ENCODE measurements at regions not wholly inside any gene's neighbourhood (a gene's known extent, or its start where the extent isn't known, plus 50 kb on each side); places are given as distances from the start of the nearest gene placed in this dataset.

GRCh38 chr9:129430940-129431643 lies 189.8 kb downstream of the C9orf50 start (continued):
- TF ChIP-seq ZNF18 (tag by site-specific recombination; IDR thresholded peaks at IDR 0.05): no peak
- no peak for TF ChIP-seq ZNF561 (tag by site-specific recombination; IDR thresholded peaks at IDR 0.05; ENCODE audit: borderline replicate concordance)
- TF ChIP-seq ZNF768 (tag by site-specific recombination; IDR thresholded peaks at IDR 0.05): no peak
- TF ChIP-seq, protein P1, sequence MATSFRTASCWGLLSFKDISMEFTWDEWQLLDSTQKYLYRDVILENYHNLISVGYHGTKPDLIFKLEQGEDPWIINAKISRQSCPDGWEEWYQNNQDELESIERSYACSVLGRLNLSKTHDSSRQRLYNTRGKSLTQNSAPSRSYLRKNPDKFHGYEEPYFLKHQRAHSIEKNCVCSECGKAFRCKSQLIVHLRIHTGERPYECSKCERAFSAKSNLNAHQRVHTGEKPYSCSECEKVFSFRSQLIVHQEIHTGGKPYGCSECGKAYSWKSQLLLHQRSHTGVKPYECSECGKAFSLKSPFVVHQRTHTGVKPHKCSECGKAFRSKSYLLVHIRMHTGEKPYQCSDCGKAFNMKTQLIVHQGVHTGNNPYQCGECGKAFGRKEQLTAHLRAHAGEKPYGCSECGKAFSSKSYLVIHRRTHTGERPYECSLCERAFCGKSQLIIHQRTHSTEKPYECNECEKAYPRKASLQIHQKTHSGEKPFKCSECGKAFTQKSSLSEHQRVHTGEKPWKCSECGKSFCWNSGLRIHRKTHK (tag by site-specific recombination; IDR thresholded peaks at IDR 0.05): no peak
- TF ChIP-seq ZNF518A (tag by site-specific recombination; conservative IDR thresholded peaks at IDR 0.05; ENCODE audit: low read depth): no peak
- no peak for TF ChIP-seq TCF7L2 (IDR thresholded peaks at IDR 0.05; ENCODE audit: borderline replicate concordance, low read depth, low read length)
- no peak for TF ChIP-seq ZNF623 (tag by site-specific recombination; IDR thresholded peaks at IDR 0.05)

DNA sequence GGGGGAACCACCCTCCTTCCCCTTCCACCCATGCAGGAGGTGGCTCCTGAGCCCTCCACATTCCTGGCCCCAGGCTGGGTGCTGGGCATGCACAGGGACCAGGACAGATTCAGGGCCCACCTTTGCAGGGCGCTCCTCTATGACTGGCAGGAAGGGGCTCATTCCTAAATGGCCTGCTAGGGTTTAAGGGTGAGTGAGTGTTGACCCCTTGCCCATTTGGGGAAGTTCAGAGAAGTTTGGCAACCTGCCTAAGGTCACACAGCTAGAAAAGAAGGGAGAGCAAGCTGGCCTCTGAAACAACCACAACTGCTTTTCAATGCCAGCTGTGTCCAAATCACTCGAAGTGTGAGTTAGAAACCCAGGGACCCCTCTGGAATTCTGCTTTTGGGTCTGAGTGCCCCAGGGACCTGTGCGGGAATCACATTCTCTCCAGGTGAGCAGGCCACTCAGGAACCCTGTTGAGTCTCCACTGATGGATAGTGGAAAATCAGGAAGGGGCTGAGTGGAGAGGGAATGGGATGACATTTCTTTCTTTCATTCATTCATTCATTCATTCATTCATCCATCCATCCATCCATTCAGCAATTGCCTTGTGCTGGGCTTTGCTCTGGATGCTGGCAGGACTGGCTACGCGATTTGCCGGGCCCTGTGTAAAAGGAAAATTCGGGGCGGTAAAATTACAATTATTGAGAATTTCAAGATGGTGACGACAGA lies 191.9 kb downstream of the C9orf50 start:
- Histone ChIP-seq H3K27ac (ENCODE audit: extremely low read depth, low read depth, low read length) (no peak overlapping the region), H3K4me1 (ENCODE audit: control insufficient read depth, insufficient read depth, low read length) (no peaks in the 10 kb centered on the region), H3K9me3 (ENCODE audit: control insufficient read depth, insufficient read depth, low read depth, low read length) (no peaks in the 10 kb centered on the region), H3K36me3 (ENCODE audit: control insufficient read depth in 2 of 2, insufficient read depth in 1 of 2, low read length in 2 of 2) (no peaks in the 10 kb centered on the region), H3K4me3 (ENCODE audit: low read depth, low read length) (no peak overlapping the region)
- TF ChIP-seq, protein P2, sequence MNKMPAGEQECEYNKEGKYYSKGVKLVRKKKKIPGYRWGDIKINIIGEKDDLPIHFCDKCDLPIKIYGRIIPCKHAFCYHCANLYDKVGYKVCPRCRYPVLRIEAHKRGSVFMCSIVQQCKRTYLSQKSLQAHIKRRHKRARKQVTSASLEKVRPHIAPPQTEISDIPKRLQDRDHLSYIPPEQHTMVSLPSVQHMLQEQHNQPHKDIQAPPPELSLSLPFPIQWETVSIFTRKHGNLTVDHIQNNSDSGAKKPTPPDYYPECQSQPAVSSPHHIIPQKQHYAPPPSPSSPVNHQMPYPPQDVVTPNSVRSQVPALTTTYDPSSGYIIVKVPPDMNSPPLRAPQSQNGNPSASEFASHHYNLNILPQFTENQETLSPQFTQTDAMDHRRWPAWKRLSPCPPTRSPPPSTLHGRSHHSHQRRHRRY (tag by site-specific recombination; IDR thresholded peaks at IDR 0.05): no peak
- TF ChIP-seq ZNF24 (tag by site-specific recombination; IDR thresholded peaks at IDR 0.05) (0 out of 2 replicates have a peak, but pooled peaks have one; percentile 74), ZNF768 (tag by site-specific recombination; IDR thresholded peaks at IDR 0.05) (peak; percentile 66), GLI4 (tag by site-specific recombination; IDR thresholded peaks at IDR 0.05) (no peak), ZNF366 (tag by site-specific recombination; conservative IDR thresholded peaks at IDR 0.05) (0 out of 2 replicates have a peak, but pooled peaks have one; percentile 20), ZNF48 (tag by site-specific recombination; IDR thresholded peaks at IDR 0.05) (no peak)
- ChIA-PET POLR2A (no interaction called here), CTCF (interaction anchor here (0.8 kb wide), 1 partner anchor 67 kb away, joined by 3 read pairs; no protein-coding TSS in a partner anchor)
